ENCODE measurements at regions not wholly inside any gene's neighbourhood (a gene's known extent, or its start where the extent isn't known, plus 50 kb on each side); places are given as distances from the start of the nearest gene placed in this dataset.

- TF ChIP-seq POLR2A (IDR thresholded peaks at IDR 0.05), result no peak
- TF ChIP-seq CTCF (IDR thresholded peaks at IDR 0.05), result no peak
Observed at GRCh38 chr2:64735504-64735903, 81.8 kb upstream of the SERTAD2 start.
